Thoracic aorta (tissue), 2 donors: ENCODE measurements at regions not wholly inside any gene's neighbourhood (a gene's known extent, or its start where the extent isn't known, plus 50 kb on each side); places are given as distances from the start of the nearest gene placed in this dataset.

Experiments used
- ATAC-seq: fragments of 150-250 bp; one replicate; pipeline ENCODE4 v1.8.0; 2017; ENCODE audit warnings: low read depth; ENCODE audit not compliant: insufficient number of reproducible peaks, low FRiP score
- DNase-seq: peaks from one replicate; pipeline ENCODE4 v3.0.0-alpha.2; 2020; ENCODE audit warnings: low spot score
- H3K27ac ChIP-seq, 2 donors: fragments of 200-600 bp; sonication (generic); 1 replicate in 1 of 2; 2 replicates in 1 of 2; pipeline ENCODE4 v1.5.1; 2016; ENCODE audit warnings: mild to moderate bottlenecking in 2 of 2, moderate library complexity in 2 of 2
- H3K27me3 ChIP-seq: fragments of 200-600 bp; sonication (generic); replicated peaks from 2 replicates; pipeline ENCODE4 v1.6.0; 2016; ENCODE audit warnings: mild to moderate bottlenecking; ENCODE audit not compliant: insufficient read depth
- H3K36me3 ChIP-seq: fragments of 200-600 bp; sonication (generic); one replicate; pipeline ENCODE4 v1.5.1; 2016
- H3K4me1 ChIP-seq, 2 donors: fragments of 200-600 bp; sonication (generic); 1 replicate in 1 of 2; 2 replicates in 1 of 2; pipeline versions ENCODE4 v1.5.1 to v1.6.0; 2016; ENCODE audit warnings: low read depth in 2 of 2, mild to moderate bottlenecking in 1 of 2; ENCODE audit not compliant: control insufficient read depth in 1 of 2
- H3K4me3 ChIP-seq: fragments of 200-600 bp; sonication (generic); 2 replicates; pipeline ENCODE4 v1.5.1; 2016; ENCODE audit warnings: mild to moderate bottlenecking
- H3K9me3 ChIP-seq: fragments of 200-600 bp; sonication (generic); 2 replicates; pipeline ENCODE4 v1.5.1; 2016
- TF ChIP-seq, protein P1 (sequence below): fragments of 200-600 bp; sonication (generic); IDR thresholded peaks from one replicate; pipeline ENCODE4 v1.5.1; 2019; ENCODE audit warnings: antibody characterized with exemption

DNA sequence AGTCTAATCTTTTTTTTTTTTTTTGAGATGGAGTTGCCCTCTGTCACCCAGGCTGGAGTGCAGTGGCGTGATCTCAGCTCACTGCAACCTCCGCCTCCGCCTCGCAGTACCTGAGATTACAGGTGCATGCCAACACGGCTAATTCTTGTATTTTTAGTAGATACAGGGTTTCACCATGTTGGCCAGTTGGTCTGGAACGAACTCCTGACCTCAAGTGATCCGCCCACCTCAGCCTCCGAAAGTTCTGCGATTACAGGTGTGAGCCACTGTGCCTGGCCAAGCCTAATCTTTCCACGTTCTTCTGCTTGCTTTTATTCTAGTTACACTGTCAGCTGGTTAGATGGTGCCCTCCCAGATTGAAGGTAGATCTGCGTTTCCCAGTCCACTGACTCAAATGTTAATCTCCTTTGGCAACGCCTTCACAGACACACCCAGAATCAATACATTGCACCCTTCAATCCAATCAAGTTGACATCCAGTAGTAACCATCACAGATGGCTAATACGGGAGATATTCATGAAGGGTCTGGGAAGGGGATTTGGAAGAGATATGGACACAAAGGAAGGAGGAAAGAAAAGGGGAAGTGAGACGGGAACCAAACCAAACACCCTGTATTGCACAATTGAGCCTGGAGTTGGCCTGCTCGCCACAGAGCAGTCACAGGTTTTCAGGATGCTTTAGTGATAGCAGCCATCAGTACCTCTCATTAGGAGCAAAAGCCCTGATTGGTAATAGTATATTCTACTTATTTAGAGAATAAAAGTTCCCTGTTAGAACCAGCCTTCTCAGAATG, 229.8 kb downstream of the PIK3C3 start:
- DNase-seq (no peak), ATAC-seq (no peak)
- TF ChIP-seq, protein P1, sequence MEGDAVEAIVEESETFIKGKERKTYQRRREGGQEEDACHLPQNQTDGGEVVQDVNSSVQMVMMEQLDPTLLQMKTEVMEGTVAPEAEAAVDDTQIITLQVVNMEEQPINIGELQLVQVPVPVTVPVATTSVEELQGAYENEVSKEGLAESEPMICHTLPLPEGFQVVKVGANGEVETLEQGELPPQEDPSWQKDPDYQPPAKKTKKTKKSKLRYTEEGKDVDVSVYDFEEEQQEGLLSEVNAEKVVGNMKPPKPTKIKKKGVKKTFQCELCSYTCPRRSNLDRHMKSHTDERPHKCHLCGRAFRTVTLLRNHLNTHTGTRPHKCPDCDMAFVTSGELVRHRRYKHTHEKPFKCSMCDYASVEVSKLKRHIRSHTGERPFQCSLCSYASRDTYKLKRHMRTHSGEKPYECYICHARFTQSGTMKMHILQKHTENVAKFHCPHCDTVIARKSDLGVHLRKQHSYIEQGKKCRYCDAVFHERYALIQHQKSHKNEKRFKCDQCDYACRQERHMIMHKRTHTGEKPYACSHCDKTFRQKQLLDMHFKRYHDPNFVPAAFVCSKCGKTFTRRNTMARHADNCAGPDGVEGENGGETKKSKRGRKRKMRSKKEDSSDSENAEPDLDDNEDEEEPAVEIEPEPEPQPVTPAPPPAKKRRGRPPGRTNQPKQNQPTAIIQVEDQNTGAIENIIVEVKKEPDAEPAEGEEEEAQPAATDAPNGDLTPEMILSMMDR = no peak
- peaks cover 0 to 12% of the 10 kb centered on the region in 2 donors for H3K4me1 ChIP-seq
- no peaks in the 10 kb centered on the region for H3K36me3 ChIP-seq
- no peaks in the 10 kb centered on the region for H3K27me3 ChIP-seq
- no peaks in the 10 kb centered on the region for H3K9me3 ChIP-seq
- no peak overlapping the region for H3K27ac ChIP-seq
- no peak overlapping the region for H3K4me3 ChIP-seq

DNA sequence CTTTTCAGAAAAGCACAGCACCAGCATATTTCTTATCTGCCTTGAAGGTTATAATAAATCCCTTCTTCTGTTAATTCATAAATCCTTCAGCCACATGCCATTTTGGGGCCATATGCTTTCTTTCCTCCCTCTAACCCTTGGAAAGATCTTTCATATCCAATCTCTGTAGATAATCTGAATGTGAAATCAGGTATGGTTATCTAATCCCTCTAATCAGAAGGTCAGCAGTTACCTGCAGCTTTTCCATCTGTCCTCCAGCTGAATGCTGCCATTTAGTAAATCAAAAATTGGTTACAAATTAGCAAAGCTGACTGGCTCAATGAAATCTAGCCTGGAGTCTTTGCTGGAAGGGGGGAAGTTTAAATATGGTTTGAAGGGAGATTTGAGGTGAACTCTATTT, 230.5 kb downstream of the PIK3C3 start:
- Histone ChIP-seq H3K4me1 (peaks cover 0 to 12% of the 10 kb centered on the region in 2 donors), H3K4me3 (no peak overlapping the region), H3K9me3 (no peaks in the 10 kb centered on the region), H3K36me3 (no peaks in the 10 kb centered on the region), H3K27ac (no peak overlapping the region), H3K27me3 (no peaks in the 10 kb centered on the region)
- TF ChIP-seq, protein P1 = no peak
- ATAC-seq = no peak
- DNase-seq = no peak

DNA sequence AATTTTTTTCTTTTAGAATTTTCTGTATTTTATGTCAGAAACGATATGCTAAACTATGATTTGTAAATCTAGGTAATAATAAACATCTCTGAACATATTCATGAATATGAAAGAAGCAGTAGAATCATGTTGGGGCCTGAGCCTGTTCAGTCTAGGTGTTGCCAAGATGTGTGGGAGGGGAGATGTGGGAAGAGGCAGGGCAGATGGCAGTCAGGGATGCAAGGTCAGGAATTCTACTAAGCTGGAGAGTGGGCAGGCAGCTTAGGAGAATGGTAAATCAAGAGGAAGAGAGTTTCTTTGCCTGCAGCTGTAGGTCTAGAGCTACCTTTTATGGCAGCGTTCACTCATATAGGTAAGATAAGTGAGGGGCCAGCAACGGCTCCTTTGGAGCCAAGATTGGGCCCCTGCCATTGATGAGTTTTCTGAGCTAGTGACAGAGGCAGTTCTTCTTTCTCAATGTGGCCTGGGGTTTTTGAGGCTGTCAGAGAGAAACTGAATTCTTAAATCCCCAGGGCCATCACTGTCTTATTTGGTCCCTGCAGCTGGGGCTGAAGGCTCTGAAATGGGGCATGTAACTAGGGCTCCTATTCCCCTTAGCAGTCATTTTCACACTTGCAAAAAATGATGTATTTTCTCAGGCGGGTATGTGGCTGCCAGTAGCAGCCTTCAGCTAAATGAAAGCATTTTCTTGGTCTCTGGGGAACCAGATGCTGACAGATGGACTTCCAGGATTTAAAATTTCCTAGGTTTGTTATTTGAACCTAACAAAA, 232.8 kb downstream of the PIK3C3 start:
- no peak for ATAC-seq
- H3K27ac ChIP-seq = no peak overlapping the region

DNA sequence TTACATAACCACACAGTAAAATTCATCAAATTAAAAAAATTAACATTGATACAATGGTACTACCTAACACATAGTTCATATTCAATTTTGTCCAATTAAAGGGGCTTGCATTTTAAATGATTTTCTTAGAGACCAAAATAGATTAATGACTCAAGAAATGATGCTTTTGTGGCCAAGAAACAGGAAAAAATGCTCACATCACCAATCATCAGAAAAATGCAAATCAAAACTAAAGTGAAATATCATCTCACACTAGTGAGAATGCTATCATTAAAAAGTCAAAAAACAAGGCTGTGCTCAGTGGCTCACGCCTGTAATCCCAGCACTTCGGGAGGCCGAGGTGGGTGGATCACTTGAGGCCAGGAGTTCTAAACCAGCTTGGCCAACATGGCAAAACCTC, 235.6 kb downstream of the PIK3C3 start:
- Histone ChIP-seq H3K27me3 (no peaks in the 10 kb centered on the region), H3K9me3 (no peaks in the 10 kb centered on the region), H3K36me3 (no peaks in the 10 kb centered on the region), H3K27ac (no peak overlapping the region), H3K4me1 (no peaks in the 10 kb centered on the region), H3K4me3 (no peak overlapping the region)
- TF ChIP-seq, protein P1 = no peak
- DNase-seq (no peak), ATAC-seq (no peak)

More for the DNA sequence above, 232.8 kb downstream of the PIK3C3 start:
- peaks cover 0 to 12% of the 10 kb centered on the region in 2 donors for H3K4me1 ChIP-seq
- DNase-seq = no peak
- H3K9me3 ChIP-seq = no peaks in the 10 kb centered on the region
- no peaks in the 10 kb centered on the region for H3K27me3 ChIP-seq
- TF ChIP-seq, protein P1 = no peak
- H3K4me3 ChIP-seq = no peak overlapping the region
- H3K36me3 ChIP-seq = no peaks in the 10 kb centered on the region
